Fibroblast of lung (primary cell): ENCODE measurements at regions not wholly inside any gene's neighbourhood (a gene's known extent, or its start where the extent isn't known, plus 50 kb on each side); places are given as distances from the start of the nearest gene placed in this dataset.

Experiments
- CTCF ChIP-seq, 2 donors: IDR thresholded peaks in 1 of 2; conservative IDR thresholded peaks in 1 of 2; 1 replicate in 1 of 2; 2 replicates in 1 of 2; pipeline ENCODE4 v1.5.1; 2011 to 2012; ENCODE audit warnings: low read length in 2 of 2, control low read depth in 1 of 2, inconsistent platforms in 1 of 2, low read depth in 1 of 2, mild to moderate bottlenecking in 1 of 2
- EZH2 ChIP-seq: IDR thresholded peaks from 2 replicates; pipeline ENCODE4 v1.5.1; 2012; ENCODE audit warnings: low read length, control low read depth, mild to moderate bottlenecking; ENCODE audit errors: missing control alignments

GRCh38 chr13:42378383-42378780 lies 106.4 kb downstream of the AKAP11 start:
- TF ChIP-seq CTCF (conservative IDR thresholded peaks at IDR 0.05 in 1 of 2, IDR thresholded peaks at IDR 0.05 in 1 of 2; ENCODE audit: low read depth in 1 of 2, low read length in 2 of 2), result no peak
- TF ChIP-seq EZH2, result no peak
